Keratinocyte (primary cell): ENCODE measurements at regions not wholly inside any gene's neighbourhood (a gene's known extent, or its start where the extent isn't known, plus 50 kb on each side); places are given as distances from the start of the nearest gene placed in this dataset.

ENCODE experiments used
- DNase-seq: peaks from one replicate; pipeline ENCODE4 v3.0.0-alpha.2; 2011; ENCODE audit warnings: low read depth, missing footprints, low spot score
- FAIRE-seq: peaks from 2 replicates; lab custom pipeline; 2011; peaks lifted over from hg19 to GRCh38; lab: Jason Lieb, UNC
- H2AFZ ChIP-seq: 2 replicates; pipeline ENCODE4 v1.6.0; 2012; ENCODE audit warnings: low read length, control low read depth, inconsistent platforms; ENCODE audit not compliant: control insufficient read depth
- H3K27ac ChIP-seq: 2 replicates; pipeline ENCODE4 v1.5.1; 2011; ENCODE audit warnings: low read length; ENCODE audit not compliant: control insufficient read depth, insufficient read depth
- H3K27me3 ChIP-seq: 3 replicates; pipeline ENCODE4 v1.6.0; 2011; ENCODE audit warnings: low read length; ENCODE audit not compliant: control insufficient read depth, insufficient read depth; ENCODE audit errors: extremely low read depth
- H3K36me3 ChIP-seq, 2 experiments: 2 replicates in 1 of 2; 3 replicates in 1 of 2; pipeline ENCODE4 v1.5.1; 2011; ENCODE audit warnings: low read length in 2 of 2, mild to moderate bottlenecking in 1 of 2; ENCODE audit not compliant: control insufficient read depth in 2 of 2, insufficient read depth in 2 of 2; ENCODE audit errors: extremely low read depth in 1 of 2
- H3K4me1 ChIP-seq: 3 replicates; pipeline ENCODE4 v1.5.1; 2011; ENCODE audit warnings: low read length; ENCODE audit not compliant: control insufficient read depth, insufficient read depth; ENCODE audit errors: extremely low read depth
- H3K4me2 ChIP-seq: 3 replicates; pipeline ENCODE4 v1.6.0; 2011; ENCODE audit warnings: low read depth, low read length; ENCODE audit not compliant: control insufficient read depth, insufficient read depth; ENCODE audit errors: extremely low read depth
- H3K4me3 ChIP-seq, 3 experiments: fragments of 200-600 bp in 1 of 3; sonication (generic) in 1 of 3; 2 replicates in 2 of 3; 3 replicates in 1 of 3; pipeline ENCODE4 v1.5.1; 2011 to 2016; ENCODE audit warnings: low read length in 3 of 3, mild to moderate bottlenecking in 3 of 3, control low read depth in 2 of 3, inconsistent platforms in 1 of 3, low read depth in 1 of 3, mixed read lengths in 1 of 3, mixed run types in 1 of 3, moderate library complexity in 1 of 3; ENCODE audit not compliant: control insufficient read depth in 2 of 3, insufficient read depth in 2 of 3; ENCODE audit errors: extremely low read depth in 1 of 3
- H3K79me2 ChIP-seq: 2 replicates; pipeline ENCODE4 v1.6.0; 2012; ENCODE audit warnings: low read length; ENCODE audit not compliant: control insufficient read depth, insufficient read depth
- H3K9ac ChIP-seq: 3 replicates; pipeline ENCODE4 v1.6.0; 2011; ENCODE audit warnings: low read length; ENCODE audit not compliant: control insufficient read depth, insufficient read depth; ENCODE audit errors: extremely low read depth
- H3K9me1 ChIP-seq: 3 replicates; pipeline ENCODE4 v1.6.0; 2011; ENCODE audit warnings: low read length; ENCODE audit not compliant: control insufficient read depth, insufficient read depth; ENCODE audit errors: extremely low read depth
- H3K9me3 ChIP-seq: 2 replicates; pipeline ENCODE4 v1.5.1; 2012; ENCODE audit warnings: low read depth, low read length; ENCODE audit not compliant: control insufficient read depth
- H4K20me1 ChIP-seq: 3 replicates; pipeline ENCODE4 v1.6.0; 2011; ENCODE audit warnings: low read length; ENCODE audit not compliant: control insufficient read depth, insufficient read depth; ENCODE audit errors: extremely low read depth
- CTCF ChIP-seq, 3 experiments: IDR thresholded peaks in 1 of 3; conservative IDR thresholded peaks in 1 of 3; optimal IDR thresholded peaks in 1 of 3; 2 replicates in 2 of 3; 3 replicates in 1 of 3; pipeline versions ENCODE3 to v1.5.1; 2011; ENCODE audit warnings: low read length in 3 of 3, mild to moderate bottlenecking in 3 of 3, moderate library complexity in 2 of 3, control low read depth in 1 of 3, inconsistent platforms in 1 of 3; ENCODE audit not compliant: insufficient read depth in 2 of 3; ENCODE audit errors: extremely low read depth in 1 of 3
- EZH2 ChIP-seq: IDR thresholded peaks from one replicate; pipeline ENCODE4 v1.6.1; 2012; ENCODE audit warnings: inconsistent platforms, mild to moderate bottlenecking, low read length, moderate library complexity
- dilution Hi-C: fragments of 300-500 bp; cut with MboI; formaldehyde crosslinking; loops from one replicate; pipeline ENCODE4 v1.7.0; 2020; ENCODE audit warnings: low sequenced_read_pairs; ENCODE audit not compliant: extremely low pct_ligation_motif_present

GRCh38 chr3:76842216-76842615 is 197.7 kb upstream of the ROBO2 start:
- no peak for FAIRE-seq

GRCh38 chr3:76855451-76855850 is 184.4 kb upstream of the ROBO2 start:
- H3K36me3 ChIP-seq = no peaks in the 10 kb centered on the region

More at GRCh38 chr3:76842216-76842615, 197.7 kb upstream of the ROBO2 start:
- Histone ChIP-seq H2AFZ (no peak overlapping the region), H3K79me2 (no peaks in the 10 kb centered on the region), H3K4me3 (no peak overlapping the region), H3K27ac (no peak overlapping the region), H3K27me3 (no peaks in the 10 kb centered on the region), H3K9me1 (no peaks in the 10 kb centered on the region), H3K36me3 (no peaks in the 10 kb centered on the region), H3K4me2 (no peak overlapping the region), H4K20me1 (no peaks in the 10 kb centered on the region), H3K4me1 (no peaks in the 10 kb centered on the region), H3K9ac (no peak overlapping the region), H3K9me3 (no peaks in the 10 kb centered on the region)
- TF ChIP-seq CTCF (optimal IDR thresholded peaks at IDR 0.05 in 1 of 3, IDR thresholded peaks at IDR 0.05 in 1 of 3, conservative IDR thresholded peaks at IDR 0.05 in 1 of 3; ENCODE audit: extremely low read depth in 1 of 3, insufficient read depth in 2 of 3, low read length in 3 of 3) (no peak), EZH2 (no peak)
- no peak for DNase-seq
- dilution Hi-C loops = no loop called here

More at GRCh38 chr3:76855451-76855850, 184.4 kb upstream of the ROBO2 start:
- dilution Hi-C loops = no loop called here
- Histone ChIP-seq H3K9me1 (no peaks in the 10 kb centered on the region), H3K9ac (no peak overlapping the region), H3K4me1 (no peaks in the 10 kb centered on the region), H2AFZ (no peak overlapping the region), H3K27ac (no peak overlapping the region), H3K9me3 (no peaks in the 10 kb centered on the region), H3K4me3 (no peak overlapping the region), H3K27me3 (no peaks in the 10 kb centered on the region), H4K20me1 (no peaks in the 10 kb centered on the region), H3K79me2 (no peaks in the 10 kb centered on the region), H3K4me2 (no peak overlapping the region)
- TF ChIP-seq CTCF (optimal IDR thresholded peaks at IDR 0.05 in 1 of 3, IDR thresholded peaks at IDR 0.05 in 1 of 3, conservative IDR thresholded peaks at IDR 0.05 in 1 of 3; ENCODE audit: extremely low read depth in 1 of 3, insufficient read depth in 2 of 3, low read length in 3 of 3) (no peak), EZH2 (no peak)
- DNase-seq (no peak), FAIRE-seq (no peak)
